NCI-H460 (cell line): ENCODE measurements at regions not wholly inside any gene's neighbourhood (a gene's known extent, or its start where the extent isn't known, plus 50 kb on each side); places are given as distances from the start of the nearest gene placed in this dataset.

Source experiments
- DNase-seq: peaks from one replicate; pipeline ENCODE4 v3.0.0-alpha.2; 2016; ENCODE audit warnings: low read depth; ENCODE audit errors: extremely low read depth

DNA sequence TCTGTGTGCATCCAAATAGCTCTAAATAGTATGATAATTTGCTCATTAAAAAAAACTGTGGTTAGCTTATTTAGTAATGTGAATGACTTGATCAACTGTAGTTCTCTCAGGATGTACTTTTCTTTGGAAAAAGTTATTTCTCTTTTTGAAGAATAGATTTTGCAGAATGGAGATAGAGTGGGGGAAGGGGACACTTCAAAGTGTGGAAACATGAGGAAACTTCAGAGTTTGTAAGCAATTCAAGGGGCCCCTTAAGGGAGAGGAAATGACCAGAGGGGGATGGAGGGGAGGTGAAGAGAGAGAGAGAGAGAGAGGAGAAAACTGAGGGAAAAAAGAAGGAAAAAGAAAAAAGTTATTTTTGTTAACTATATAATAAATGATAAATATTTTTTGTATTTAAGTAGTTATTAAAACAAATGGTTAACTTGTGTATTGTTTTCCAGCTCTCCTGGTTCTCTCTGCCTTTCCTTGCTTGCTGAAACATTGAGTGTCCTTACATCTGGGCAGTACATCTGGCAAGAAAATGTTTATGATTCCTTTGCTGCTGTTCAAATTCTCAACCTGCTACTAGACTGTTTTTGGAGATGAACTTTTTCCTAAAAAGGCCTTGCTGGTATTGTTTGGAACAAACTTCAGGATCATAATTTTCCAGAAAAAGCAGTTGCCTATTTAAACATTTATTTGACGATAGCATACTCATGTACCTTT is 497.5 kb upstream of the CITED2 start:
- DNase-seq = no peak

DNA sequence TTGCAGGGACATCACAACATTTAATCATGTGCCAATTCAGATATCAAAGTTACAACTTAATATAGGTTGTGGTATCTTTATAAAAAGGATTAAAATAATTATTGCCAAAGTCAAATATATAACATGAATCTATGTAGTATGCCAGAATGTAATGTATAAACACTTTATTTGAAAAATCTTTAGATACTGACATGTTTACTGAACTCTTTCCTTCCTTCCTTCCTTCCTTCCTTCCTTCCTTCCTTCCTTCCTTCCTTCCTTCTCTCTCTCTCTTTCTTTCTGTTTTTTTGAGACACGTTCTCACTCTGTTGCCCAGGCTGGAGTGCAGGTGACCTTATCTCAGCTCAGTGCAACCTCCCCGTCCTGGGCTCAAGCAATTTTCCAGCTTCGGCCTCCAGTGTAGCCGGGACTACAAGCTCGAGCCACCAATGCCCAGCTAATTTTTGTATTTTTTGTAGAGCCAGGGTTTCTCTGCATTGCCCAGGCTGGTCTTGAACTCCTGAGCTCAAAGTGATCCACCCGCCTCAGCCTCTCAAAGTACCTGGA is 496.8 kb upstream of the CITED2 start:
- DNase-seq = no peak

DNA sequence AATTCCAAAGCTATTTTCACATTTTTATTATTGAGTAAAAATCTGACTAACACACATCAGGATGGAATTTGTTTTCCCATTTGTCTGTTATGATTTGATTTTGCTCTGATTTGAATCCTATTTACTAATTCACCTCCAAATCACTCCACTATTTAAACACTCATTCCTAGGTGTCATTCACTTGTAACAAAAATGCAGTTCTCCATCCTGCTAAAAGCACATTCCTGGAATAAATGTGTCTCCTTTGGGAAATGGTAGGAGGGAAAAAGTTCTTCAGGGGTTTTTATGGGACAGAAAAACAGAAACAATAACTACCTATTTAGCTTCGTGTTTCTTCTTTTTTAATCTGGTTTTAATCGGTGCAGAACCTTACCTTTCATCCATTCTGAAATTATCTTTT is 494.1 kb upstream of the CITED2 start:
- no peak for DNase-seq

DNA sequence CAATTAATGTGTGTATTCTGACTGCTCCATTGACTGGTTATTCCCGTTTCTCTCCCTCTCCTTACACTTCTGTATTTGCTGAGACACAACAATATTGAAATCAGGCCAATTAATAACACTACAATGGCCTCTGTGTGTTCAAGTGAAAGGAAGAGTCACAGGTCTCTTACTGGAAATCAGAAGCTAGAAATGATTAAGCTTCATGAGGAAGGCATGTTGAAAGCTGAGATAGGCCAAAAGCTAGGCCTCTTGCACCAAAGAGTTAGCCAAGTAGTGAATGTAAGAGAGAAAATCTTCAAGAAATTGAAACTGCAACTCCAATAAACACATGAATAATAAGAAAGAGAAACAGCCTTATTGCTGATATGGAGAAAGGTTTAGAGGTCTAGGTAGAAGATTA is 489.5 kb upstream of the CITED2 start:
- no peak for DNase-seq

DNA sequence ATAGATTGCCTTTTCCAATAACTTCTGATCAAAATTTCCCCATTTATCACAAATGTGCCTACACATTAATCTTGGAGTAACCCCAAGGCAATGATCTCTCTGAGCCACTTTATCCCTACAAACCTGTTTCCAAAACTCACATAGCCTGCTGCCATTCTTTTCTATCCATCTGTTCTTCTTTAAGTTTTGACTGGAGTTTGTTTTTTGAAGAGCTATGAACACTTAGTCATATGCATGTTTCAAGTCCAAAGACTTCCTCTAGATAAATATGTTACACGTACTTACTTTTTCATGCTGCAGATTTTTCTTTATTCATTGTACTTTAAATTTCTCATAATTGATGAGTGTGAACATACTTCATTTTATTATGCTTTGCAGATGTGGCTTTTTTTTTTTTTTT is 488.9 kb upstream of the CITED2 start:
- DNase-seq = no peak

DNA sequence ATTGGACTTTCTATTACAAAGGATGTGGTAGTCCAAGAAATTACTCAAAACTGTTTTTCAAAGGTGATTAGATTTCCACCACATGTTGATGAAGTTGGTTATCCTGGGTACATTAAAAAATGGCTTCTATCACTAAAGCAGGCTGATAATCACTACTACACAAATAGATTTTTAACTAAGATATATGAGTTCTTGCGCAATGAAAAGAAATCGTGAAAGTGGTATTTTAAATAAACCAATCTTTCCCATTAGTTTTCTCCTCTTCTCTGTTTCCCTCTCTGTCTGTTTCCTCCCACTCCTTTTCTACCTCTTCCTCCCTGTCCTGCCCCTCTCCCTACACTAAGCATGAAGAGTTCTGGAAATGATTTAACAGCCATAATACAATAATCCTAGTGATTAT is 487.9 kb upstream of the CITED2 start:
- no peak for DNase-seq

DNA sequence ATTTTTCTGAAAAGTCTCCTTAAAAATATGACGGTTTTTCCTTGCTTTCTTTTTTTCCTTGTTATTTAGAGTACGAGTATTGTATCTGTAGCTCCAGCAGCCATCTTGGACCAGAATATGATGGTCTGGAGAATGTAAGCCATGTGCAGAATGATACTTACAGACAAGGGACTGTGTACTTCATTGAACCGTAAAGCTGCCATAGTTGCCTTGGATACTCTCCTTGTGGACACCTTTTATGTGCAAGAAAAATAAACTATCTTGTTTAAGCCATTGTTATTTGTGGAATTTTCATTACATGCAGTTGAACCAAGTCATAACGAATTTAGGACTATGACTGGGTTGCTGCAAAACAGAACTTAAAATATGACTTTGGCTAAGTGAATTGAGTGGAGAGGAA is 485.8 kb upstream of the CITED2 start:
- no peak for DNase-seq

DNA sequence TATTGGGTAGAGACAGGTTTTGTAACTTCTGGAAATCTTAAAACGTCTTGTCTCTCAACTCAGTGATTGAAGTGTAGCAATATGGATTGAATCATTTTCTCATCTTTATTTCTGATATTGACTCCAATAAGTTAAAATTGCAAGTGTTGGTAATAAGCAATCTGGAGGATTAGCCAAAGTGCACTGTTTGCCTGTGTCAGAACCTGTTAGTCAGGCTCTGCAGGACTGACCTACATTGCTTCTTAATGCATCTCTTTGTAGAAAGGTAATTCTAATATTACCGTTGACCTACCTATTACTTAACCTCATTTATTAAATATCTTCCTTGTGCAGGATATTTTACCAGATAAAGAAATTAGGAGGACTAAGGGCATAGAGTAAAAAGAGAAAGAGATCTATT is 484.0 kb upstream of the CITED2 start:
- no peak for DNase-seq

DNA sequence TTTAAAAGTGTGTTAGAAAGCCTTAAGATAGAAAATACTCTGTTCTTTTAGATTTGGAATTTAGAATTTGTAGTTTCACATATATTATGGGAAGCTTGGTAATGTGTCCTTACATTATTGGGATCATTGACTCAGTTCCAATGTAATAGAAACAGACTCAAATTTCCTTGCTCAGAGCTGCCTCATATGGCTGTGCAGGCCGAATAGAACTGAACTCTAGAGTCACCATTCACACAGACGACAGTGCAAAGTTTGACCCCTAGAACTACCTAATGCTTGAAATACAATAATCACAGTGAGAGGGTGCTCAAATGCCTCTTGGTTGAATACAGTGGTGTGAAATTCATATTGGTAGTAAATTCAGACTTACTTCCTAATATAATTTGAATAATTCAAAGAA is 482.7 kb upstream of the CITED2 start:
- no peak for DNase-seq

DNA sequence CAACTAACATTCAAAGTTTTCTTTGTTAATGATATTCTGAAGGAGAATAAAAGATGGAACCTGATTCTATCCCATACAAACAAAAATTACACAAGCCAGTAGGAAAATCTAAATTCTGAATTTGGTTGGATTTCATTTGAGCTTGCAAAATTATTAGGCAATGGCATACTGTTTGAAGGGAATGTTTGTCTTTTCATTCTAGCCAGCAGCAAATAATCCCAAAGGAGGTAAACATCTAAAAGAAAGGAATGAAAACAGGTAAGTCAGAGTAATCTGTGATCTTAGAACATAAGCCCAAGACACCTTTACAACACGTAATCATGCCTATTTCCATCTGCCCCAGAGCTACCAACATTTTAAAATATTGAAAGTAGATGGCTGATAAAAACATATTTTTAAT is 482.1 kb upstream of the CITED2 start:
- DNase-seq = no peak

DNA sequence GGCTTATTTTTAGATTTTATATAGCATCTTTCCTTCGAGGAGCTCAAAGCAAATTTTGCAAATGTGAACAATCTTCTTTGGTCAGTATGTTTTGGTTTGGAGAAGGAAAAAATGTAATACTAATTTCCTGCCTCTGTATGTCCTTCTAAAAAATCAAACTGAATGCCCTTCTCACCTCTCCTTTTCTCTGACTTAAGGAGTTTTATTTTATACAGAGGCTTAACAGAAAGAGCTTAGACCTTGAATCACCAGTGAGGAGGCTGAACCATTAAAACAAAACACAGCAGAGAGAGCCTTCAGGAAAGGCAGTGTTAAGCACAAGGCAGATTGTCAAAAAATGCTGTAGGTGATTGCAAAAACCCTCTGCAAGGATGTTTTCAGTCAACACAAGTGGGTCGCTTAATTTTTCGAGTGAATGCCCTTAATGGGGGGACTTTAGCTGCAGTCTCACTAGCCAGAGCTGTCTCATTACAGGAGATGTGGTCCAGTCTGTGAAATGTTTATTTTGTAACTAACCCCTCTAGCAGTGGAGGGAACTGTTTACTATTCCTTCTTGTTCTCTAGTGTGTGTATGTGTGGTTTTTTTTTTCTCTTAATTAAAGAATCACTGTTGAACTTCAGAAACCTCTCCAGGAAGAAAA is 481.3 kb upstream of the CITED2 start:
- DNase-seq = no peak

DNA sequence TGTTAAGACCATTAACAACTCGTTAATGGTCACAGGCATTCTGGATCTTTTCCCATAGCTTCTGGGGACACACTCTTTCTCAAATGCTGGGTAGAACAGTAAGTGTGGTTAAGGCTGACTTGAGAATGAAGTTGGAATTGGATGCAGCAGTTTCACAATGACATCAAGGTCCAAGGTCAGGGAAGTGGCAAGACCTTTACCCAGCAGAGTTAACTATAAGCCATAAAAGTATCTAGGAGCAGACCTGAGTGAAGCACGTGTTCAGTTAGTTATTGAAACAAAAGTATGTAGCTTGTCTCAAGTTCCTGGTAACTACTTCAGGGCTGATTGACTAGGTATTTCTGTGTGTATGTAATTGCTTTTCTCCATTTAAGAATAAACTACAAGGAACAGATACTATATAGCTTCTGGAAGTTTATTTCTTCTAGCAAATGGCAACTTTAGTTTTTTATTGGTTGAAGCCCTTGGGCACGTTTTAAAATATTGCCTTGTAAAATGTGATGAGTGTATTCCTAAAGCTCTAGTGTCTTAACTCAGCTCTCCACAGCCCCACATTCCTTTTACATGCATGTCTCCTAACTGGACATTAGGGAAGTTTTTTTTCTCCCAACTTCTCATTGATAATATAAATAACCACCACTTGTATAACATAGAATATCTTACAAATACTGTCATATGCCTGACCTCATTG is 479.0 kb upstream of the CITED2 start:
- no peak for DNase-seq

DNA sequence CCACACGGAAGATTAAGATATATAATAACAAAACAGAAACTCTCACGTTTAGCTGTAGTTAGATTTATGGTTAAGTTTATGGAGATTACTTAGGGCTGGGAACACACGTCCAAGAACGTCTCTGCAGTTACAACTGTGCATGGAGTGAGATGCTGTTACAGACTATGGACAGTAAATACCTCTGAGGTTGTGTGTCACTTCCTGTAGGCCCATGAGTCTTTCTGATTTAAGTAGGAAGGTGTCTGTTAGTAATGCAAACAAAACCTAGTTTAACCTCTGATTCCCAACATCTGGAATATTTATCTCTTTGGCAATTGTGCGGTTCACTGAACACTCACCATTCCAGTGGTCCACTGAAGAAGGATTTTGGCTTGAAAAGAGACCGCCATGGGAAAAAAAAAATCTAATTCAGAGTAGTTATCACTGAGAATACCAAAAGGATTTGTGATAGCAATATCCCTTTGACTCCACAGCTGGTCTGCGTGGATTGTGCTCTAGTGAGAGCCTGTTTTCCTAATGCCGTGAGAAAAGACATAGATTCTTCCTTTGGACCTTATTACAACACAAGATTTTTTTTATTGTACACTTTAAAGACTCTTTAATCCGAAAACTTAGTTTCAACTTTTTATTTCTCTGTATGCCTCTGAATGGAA is 478.2 kb upstream of the CITED2 start:
- DNase-seq = no peak

DNA sequence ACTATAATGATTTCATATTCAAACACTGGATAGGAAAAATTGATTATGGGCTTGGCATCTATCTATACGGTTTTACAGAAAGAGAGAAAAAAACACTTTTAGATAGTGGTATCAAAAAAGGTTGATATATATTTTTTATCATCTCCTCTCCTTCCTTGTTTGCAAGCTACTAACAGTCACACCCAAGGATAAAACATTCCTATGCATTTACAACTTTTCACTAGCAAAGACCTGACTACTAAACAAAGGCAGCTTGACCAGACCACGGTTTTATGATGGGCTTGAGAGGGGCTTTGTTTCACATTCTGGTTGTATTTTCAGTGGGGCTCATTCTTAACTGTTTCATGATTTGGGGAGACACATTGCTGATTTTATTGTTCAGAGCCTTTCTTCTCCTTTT is 477.6 kb upstream of the CITED2 start:
- DNase-seq = no peak

DNA sequence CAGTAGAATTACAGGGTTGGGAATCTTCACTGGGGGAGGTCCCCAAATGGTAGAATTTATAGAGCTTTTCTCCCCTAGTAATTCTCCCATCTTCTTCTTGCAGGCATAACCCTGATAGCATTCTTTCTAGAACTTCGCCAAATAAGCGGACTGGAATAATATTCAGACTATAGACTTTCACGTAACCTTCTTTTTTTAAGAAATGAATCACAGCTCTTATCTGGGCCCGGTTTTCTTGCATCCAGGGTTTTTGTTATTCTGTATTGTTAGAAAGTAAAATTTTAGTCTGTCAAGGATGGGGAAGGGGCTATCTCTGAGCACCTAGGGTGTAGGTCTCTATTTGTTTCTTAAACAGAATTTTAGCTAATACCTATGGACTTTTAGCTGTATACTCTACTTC is 476.8 kb upstream of the CITED2 start:
- no peak for DNase-seq

DNA sequence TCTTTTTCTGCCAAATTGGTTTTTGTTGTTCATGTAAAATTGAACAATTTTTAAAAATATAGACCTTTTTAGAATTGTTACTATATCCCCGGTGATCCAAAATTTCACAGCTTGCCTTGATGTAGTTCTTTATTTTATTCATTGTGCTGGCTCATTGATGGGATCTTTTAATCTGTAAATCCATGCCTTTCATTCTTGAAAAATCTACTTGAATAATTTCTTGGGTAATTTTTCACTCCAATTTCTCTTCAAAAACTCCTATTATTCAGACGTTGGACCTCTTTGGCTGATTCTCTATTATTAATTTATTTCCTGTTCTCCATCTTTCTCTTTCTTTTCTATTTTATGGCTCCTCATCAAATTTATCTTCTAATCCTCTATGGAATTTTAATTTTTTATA is 476.1 kb upstream of the CITED2 start:
- no peak for DNase-seq

DNA sequence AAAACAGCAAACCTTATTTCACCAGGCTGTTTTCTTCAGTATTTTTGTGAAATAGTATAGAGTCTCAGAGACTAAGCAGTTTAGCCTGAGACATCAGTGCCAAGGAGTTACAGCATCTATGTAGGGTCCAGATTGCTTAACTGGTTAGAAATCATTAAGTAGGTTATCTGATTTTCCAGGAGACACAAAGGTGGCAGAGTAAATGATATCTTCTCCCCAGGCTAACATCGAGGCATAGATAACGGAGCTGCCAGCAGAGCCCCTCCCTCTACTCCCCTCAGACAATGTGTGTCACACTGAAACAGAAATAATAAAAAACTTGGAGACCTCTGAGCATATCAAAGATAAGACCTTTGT is 473.0 kb upstream of the CITED2 start:
- no peak for DNase-seq

DNA sequence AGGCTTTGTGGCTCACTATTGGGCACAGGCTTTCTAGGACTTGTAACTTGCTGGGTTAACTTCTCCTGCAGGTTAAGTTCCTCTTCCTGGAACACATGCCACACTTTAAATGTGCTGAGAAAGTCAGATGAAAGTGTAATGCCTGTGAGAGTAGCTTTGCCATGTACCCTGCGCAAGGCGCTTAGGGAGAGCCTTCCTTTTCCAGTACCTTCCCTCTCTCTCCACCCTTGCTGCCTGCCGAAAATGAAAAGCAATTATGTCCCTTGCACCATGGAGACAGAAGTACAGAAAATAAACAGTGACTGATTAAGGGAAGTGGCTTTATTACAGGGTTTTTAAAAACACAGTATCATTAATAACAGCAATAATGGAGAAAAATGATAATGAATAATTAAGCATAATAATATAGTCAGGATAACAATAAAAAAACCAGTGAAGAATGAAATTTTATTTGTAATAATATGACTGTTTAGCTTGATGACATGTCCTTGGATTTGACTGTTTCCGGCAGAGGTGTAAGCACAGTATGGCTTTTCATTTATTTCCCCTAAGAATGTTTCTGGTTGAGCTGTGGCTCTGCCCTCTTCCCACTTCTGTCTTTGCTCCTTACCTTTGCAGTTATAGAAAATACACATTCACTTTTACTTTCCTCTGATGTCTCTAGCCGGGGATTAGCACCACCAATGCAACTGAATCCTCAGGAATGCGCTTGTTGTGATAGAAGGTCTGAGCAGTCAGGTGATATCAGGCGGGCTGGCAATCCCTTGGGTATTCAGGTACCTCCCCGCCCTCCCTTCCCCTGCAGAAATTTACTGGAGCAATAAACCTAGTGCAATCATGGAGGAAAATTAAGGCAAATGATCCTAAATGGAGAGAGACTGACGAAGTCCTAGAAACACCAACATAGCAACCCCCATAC is 472.3 kb upstream of the CITED2 start:
- DNase-seq = no peak

DNA sequence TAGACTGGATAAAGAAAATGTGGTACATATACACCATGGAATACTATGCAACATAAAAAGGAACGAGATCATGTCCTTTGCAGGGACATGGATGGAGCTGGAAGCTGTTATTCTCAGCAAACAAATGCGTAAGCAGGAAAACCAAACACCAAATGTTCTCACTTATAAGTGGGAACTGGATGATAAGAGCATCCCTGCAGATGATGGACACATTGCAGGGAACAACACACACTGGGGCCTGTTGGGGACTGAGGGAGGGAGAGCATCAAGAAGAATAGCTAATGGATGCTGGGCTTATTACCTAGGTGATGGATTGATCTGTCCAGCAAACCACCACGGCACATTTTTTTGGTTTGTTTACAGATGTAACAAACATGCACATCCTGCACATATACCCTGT is 470.5 kb upstream of the CITED2 start:
- no peak for DNase-seq

DNA sequence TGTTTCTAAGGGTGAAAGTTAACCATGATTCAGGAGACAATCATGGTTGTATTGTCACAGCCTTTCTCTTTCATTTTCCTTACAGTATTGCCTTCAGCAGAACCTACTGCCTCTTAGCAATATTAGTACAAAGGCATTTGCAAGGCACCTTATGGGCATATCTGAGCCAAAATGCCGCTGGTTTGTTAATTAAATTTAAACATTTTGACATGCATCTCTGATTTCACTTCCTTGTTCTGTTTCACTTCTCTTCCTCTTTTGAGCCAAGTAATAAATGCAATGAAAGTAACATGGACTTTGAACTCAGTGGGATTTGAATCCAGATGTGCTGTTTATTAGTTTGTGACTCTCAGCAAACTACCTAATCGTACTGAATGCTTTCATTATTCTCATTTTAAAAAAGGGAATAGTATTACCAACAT is 467.4 kb upstream of the CITED2 start:
- no peak for DNase-seq
